ENCODE measurements at regions not wholly inside any gene's neighbourhood (a gene's known extent, or its start where the extent isn't known, plus 50 kb on each side); places are given as distances from the start of the nearest gene placed in this dataset.

DNA sequence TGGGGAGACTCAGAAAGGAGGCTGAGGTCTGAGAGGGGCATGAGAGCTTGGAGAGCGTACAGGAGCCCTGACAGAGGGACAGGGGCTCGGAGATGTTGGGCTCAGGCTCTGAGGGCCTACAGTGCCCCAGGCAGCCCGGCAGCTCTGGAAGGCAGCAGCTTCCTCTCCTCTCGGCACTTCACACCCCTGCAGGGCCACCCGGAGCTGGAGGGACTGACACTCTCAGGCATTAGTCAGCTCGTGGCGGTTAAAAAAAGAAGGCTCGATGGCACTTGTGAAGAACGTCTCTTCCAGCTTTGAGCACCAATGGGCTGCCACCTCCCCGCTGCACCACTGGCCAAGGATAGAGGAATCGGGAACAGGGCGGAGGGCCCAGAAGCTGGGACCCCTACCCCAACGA, 62.6 kb upstream of the SIRPA start:
- TF ChIP-seq, protein P1, sequence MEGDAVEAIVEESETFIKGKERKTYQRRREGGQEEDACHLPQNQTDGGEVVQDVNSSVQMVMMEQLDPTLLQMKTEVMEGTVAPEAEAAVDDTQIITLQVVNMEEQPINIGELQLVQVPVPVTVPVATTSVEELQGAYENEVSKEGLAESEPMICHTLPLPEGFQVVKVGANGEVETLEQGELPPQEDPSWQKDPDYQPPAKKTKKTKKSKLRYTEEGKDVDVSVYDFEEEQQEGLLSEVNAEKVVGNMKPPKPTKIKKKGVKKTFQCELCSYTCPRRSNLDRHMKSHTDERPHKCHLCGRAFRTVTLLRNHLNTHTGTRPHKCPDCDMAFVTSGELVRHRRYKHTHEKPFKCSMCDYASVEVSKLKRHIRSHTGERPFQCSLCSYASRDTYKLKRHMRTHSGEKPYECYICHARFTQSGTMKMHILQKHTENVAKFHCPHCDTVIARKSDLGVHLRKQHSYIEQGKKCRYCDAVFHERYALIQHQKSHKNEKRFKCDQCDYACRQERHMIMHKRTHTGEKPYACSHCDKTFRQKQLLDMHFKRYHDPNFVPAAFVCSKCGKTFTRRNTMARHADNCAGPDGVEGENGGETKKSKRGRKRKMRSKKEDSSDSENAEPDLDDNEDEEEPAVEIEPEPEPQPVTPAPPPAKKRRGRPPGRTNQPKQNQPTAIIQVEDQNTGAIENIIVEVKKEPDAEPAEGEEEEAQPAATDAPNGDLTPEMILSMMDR (IDR thresholded peaks at IDR 0.05; ENCODE audit: insufficient read depth, low read length, poor library complexity, severe bottlenecking) = no peak
- TF ChIP-seq EZH2phosphoT487 (conservative IDR thresholded peaks at IDR 0.05; ENCODE audit: low read length) = no peak
